Mesendoderm (in vitro differentiated cells): ENCODE measurements at regions not wholly inside any gene's neighbourhood (a gene's known extent, or its start where the extent isn't known, plus 50 kb on each side); places are given as distances from the start of the nearest gene placed in this dataset.

ENCODE experiments used
- DNase-seq: peaks from one replicate; pipeline ENCODE4 v3.0.0; 2013
- H2AK5ac ChIP-seq: 2 replicates; pipeline ENCODE4 v1.6.1; 2013; ENCODE audit warnings: low read length, inconsistent platforms
- H2BK120ac ChIP-seq: 2 replicates; pipeline ENCODE4 v1.6.1; 2013; ENCODE audit warnings: low read depth, mild to moderate bottlenecking, low read length, moderate library complexity, mixed read lengths
- H2BK15ac ChIP-seq: replicated peaks from 2 replicates; pipeline ENCODE4 v1.6.1; 2013; ENCODE audit warnings: low read depth, mild to moderate bottlenecking, moderate library complexity
- H2BK5ac ChIP-seq: 2 replicates; pipeline ENCODE4 v1.6.1; 2013; ENCODE audit warnings: low read length, inconsistent platforms
- H3K18ac ChIP-seq: 2 replicates; pipeline ENCODE4 v1.6.1; 2013; ENCODE audit warnings: mild to moderate bottlenecking, low read length, mixed read lengths
- H3K23ac ChIP-seq: one replicate; pipeline ENCODE4 v1.6.1; 2013; ENCODE audit warnings: low read length
- H3K27ac ChIP-seq: 2 replicates; pipeline ENCODE4 v1.5.1; 2013; ENCODE audit warnings: low read depth, mild to moderate bottlenecking, inconsistent platforms, low read length, moderate library complexity
- H3K27me3 ChIP-seq: 2 replicates; pipeline ENCODE4 v1.6.1; 2013; ENCODE audit warnings: low read length, control low read depth, mild to moderate bottlenecking, inconsistent platforms; ENCODE audit not compliant: insufficient read depth, poor library complexity
- H3K36me3 ChIP-seq: 2 replicates; pipeline ENCODE4 v1.6.1; 2013; ENCODE audit warnings: low read length, inconsistent platforms; ENCODE audit not compliant: control insufficient read depth, insufficient read depth
- H3K4ac ChIP-seq: one replicate; pipeline ENCODE4 v1.6.1; 2013; ENCODE audit warnings: low read depth, mild to moderate bottlenecking, low read length, moderate library complexity
- H3K4me1 ChIP-seq: 2 replicates; pipeline ENCODE4 v1.6.1; 2013; ENCODE audit warnings: low read depth, low read length, inconsistent platforms; ENCODE audit not compliant: control insufficient read depth
- H3K4me2 ChIP-seq: 2 replicates; pipeline ENCODE4 v1.6.1; 2013; ENCODE audit warnings: low read length
- H3K4me3 ChIP-seq: 2 replicates; pipeline ENCODE4 v1.5.1; 2013; ENCODE audit warnings: mild to moderate bottlenecking, low read length
- H3K56ac ChIP-seq: one replicate; pipeline ENCODE4 v1.6.1; 2013; ENCODE audit warnings: low read length
- H3K79me1 ChIP-seq: 2 replicates; pipeline ENCODE4 v1.6.1; 2013; ENCODE audit warnings: low read length, inconsistent platforms
- H3K79me2 ChIP-seq: 2 replicates; pipeline ENCODE4 v1.6.1; 2013; ENCODE audit warnings: mild to moderate bottlenecking, low read length; ENCODE audit not compliant: control insufficient read depth, insufficient read depth
- H3K9ac ChIP-seq: 2 replicates; pipeline ENCODE4 v1.6.1; 2013; ENCODE audit warnings: low read length, inconsistent platforms
- H4K5ac ChIP-seq: one replicate; pipeline ENCODE4 v1.6.1; 2013; ENCODE audit warnings: low read length
- H4K8ac ChIP-seq: one replicate; pipeline ENCODE4 v1.6.1; 2013; ENCODE audit warnings: low read depth, mild to moderate bottlenecking, control low read depth, low read length, moderate library complexity
- WGBS: extraction: QIAGEN DNeasy Blood & Tissue Kit; methylation state at CpG from one replicate; pipeline ENCODE4 v1.1.7; 2013; ENCODE audit warnings: low lambda C conversion rate, missing lambda C conversion rate; ENCODE audit not compliant: insufficient coverage; ENCODE audit errors: extremely low coverage; 5-methylcytosine and 5-hydroxymethylcytosine counted together

DNA sequence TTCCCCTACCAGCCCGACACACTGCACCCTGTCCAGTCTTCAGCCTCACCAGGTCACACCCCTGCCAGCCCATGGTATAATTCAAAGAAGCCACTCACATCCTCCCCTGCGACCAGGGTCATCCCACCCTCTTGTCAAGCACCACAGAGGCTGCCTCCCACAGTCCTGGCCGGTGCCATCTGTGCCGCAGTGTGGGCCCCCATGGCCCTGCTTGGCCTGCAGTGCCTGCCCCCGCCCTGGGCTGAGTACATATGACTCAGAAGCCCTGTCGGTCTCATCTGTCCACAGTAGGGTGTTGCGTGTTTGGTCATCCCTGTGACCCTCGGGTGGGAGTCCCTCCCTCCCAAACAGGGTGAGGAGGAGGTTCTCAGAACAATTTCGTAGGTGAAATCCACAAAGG is 190.8 kb upstream of the AJAP1 start:
- Histone ChIP-seq H3K18ac (no peak overlapping the region), H3K36me3 (no peaks in the 10 kb centered on the region), H4K8ac (no peak overlapping the region), H3K4me3 (no peak overlapping the region), H2BK5ac (no peak overlapping the region), H4K5ac (no peak overlapping the region), H2BK15ac (no peak overlapping the region), H3K56ac (no peak overlapping the region), H2BK120ac (no peak overlapping the region), H3K9ac (no peak overlapping the region), H3K79me1 (no peaks in the 10 kb centered on the region), H3K4me2 (no peak overlapping the region), H3K79me2 (no peaks in the 10 kb centered on the region), H3K4me1 (no peaks in the 10 kb centered on the region), H2AK5ac (no peak overlapping the region), H3K23ac (no peak overlapping the region), H3K27ac (no peak overlapping the region), H3K27me3 (no peaks in the 10 kb centered on the region), H3K4ac (no peak overlapping the region)
- no peak for DNase-seq
- no CpG with 5 or more reads among the region's 9 CpGs for WGBS

DNA sequence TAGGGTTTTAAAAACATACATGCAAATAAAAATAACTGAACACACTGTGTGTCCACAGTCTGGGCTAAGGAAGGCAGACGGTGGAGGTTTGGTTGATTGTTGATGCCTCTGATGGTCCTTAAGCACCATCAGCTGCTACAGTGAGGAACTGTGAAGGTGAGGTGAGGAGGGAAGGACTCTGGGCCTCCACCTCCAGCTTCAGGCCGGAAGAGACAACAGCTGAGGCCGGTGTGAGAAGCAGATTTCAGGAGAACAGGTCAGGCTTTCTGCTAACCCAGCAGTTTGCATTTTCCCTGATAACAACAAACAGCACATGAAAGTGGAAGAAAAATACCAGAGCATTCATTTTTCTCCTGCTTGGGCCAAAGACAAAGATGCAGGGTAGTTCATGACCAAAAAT is 189.9 kb upstream of the AJAP1 start:
- Histone ChIP-seq H3K4ac (no peak overlapping the region), H2BK15ac (no peak overlapping the region), H2BK5ac (no peak overlapping the region), H3K23ac (no peak overlapping the region), H3K56ac (no peak overlapping the region), H3K79me1 (no peaks in the 10 kb centered on the region), H3K9ac (no peak overlapping the region), H2AK5ac (no peak overlapping the region), H3K18ac (no peak overlapping the region), H3K4me1 (no peaks in the 10 kb centered on the region), H3K79me2 (no peaks in the 10 kb centered on the region), H3K27me3 (no peaks in the 10 kb centered on the region), H3K36me3 (no peaks in the 10 kb centered on the region), H4K8ac (no peak overlapping the region), H2BK120ac (no peak overlapping the region), H3K27ac (no peak overlapping the region), H3K4me3 (no peak overlapping the region), H3K4me2 (no peak overlapping the region), H4K5ac (no peak overlapping the region)
- no peak for DNase-seq
- WGBS: no CpG with 5 or more reads among the region's 3 CpGs

GRCh38 chr1:4467241-4467640 is 187.2 kb upstream of the AJAP1 start:
- WGBS: no CpG with 5 or more reads among the region's 8 CpGs

DNA sequence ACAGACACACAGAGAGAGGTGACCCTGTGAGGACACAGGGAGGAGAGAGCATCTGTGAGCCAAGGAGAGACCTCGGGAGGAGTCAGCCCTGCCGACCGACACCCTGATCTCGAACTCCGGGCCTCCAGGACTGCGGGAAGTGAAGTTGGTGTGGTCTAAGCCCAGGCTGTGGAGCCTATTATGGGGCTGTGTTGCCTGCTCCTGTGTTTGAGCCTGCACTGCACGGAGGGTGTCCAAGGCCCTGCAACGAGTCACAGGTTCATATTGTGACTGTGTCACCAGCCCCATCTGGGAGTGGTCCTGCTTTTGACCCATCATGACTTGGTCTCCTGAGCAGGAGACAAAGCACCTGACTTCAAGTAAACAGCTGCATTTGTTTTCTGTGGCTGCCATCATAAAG is 186.0 kb upstream of the AJAP1 start:
- H3K27ac ChIP-seq: no peak overlapping the region
- no peak overlapping the region for H3K4ac ChIP-seq
- no peak overlapping the region for H3K18ac ChIP-seq
- no peaks in the 10 kb centered on the region for H3K4me1 ChIP-seq
- no peaks in the 10 kb centered on the region for H3K79me2 ChIP-seq
- H2BK120ac ChIP-seq: no peak overlapping the region
- DNase-seq: no peak
- no peak overlapping the region for H4K5ac ChIP-seq
- no peak overlapping the region for H2BK5ac ChIP-seq
- no peak overlapping the region for H2AK5ac ChIP-seq
- no peak overlapping the region for H3K4me2 ChIP-seq
- no peak overlapping the region for H3K9ac ChIP-seq
- H4K8ac ChIP-seq: no peak overlapping the region
- H3K79me1 ChIP-seq: no peaks in the 10 kb centered on the region
- no peak overlapping the region for H3K23ac ChIP-seq
- H3K4me3 ChIP-seq: no peak overlapping the region
- H3K36me3 ChIP-seq: no peaks in the 10 kb centered on the region
- no peak overlapping the region for H3K56ac ChIP-seq
- H2BK15ac ChIP-seq: no peak overlapping the region
- no peaks in the 10 kb centered on the region for H3K27me3 ChIP-seq
- WGBS: no CpG with 5 or more reads among the region's 8 CpGs

More at GRCh38 chr1:4467241-4467640, 187.2 kb upstream of the AJAP1 start:
- Histone ChIP-seq H3K23ac (no peak overlapping the region), H3K36me3 (no peaks in the 10 kb centered on the region), H3K4me3 (no peak overlapping the region), H3K56ac (no peak overlapping the region), H2BK5ac (no peak overlapping the region), H3K4me2 (no peak overlapping the region), H4K5ac (no peak overlapping the region), H3K9ac (no peak overlapping the region), H3K79me1 (no peaks in the 10 kb centered on the region), H3K4me1 (no peaks in the 10 kb centered on the region), H3K27ac (no peak overlapping the region), H2BK120ac (no peak overlapping the region), H3K4ac (no peak overlapping the region), H3K18ac (no peak overlapping the region), H3K79me2 (no peaks in the 10 kb centered on the region), H2BK15ac (no peak overlapping the region), H3K27me3 (no peaks in the 10 kb centered on the region), H2AK5ac (no peak overlapping the region), H4K8ac (no peak overlapping the region)
- DNase-seq: no peak

- Histone ChIP-seq H2BK5ac (no peak overlapping the region), H3K9ac (no peak overlapping the region), H2BK120ac (no peak overlapping the region), H3K4me3 (no peak overlapping the region), H3K27ac (no peak overlapping the region), H3K4me1 (no peaks in the 10 kb centered on the region), H4K8ac (no peak overlapping the region), H3K18ac (no peak overlapping the region), H3K79me2 (no peaks in the 10 kb centered on the region), H3K36me3 (no peaks in the 10 kb centered on the region), H3K27me3 (no peaks in the 10 kb centered on the region), H2AK5ac (no peak overlapping the region), H3K4me2 (no peak overlapping the region), H3K4ac (no peak overlapping the region), H3K56ac (no peak overlapping the region), H2BK15ac (no peak overlapping the region), H4K5ac (no peak overlapping the region), H3K23ac (no peak overlapping the region), H3K79me1 (no peaks in the 10 kb centered on the region)
- DNase-seq: no peak
- no CpG with 5 or more reads among the region's 9 CpGs for WGBS
Observed at GRCh38 chr1:4468804-4469514, 185.4 kb upstream of the AJAP1 start.

- Histone ChIP-seq H3K27me3 (no peaks in the 10 kb centered on the region), H3K56ac (no peak overlapping the region), H2AK5ac (no peak overlapping the region), H3K9ac (no peak overlapping the region), H3K79me1 (no peaks in the 10 kb centered on the region), H3K4me3 (no peak overlapping the region), H3K23ac (no peak overlapping the region), H3K4me1 (no peaks in the 10 kb centered on the region), H4K8ac (no peak overlapping the region), H3K4ac (no peak overlapping the region), H3K27ac (no peak overlapping the region), H3K4me2 (no peak overlapping the region), H4K5ac (no peak overlapping the region), H3K79me2 (no peaks in the 10 kb centered on the region), H2BK15ac (no peak overlapping the region), H2BK5ac (no peak overlapping the region), H2BK120ac (no peak overlapping the region), H3K36me3 (no peaks in the 10 kb centered on the region), H3K18ac (no peak overlapping the region)
- no peak for DNase-seq
Observed at GRCh38 chr1:4476394-4476793, 178.0 kb upstream of the AJAP1 start.
